Neural progenitor cell (in vitro differentiated cells): ENCODE measurements at regions not wholly inside any gene's neighbourhood (a gene's known extent, or its start where the extent isn't known, plus 50 kb on each side); places are given as distances from the start of the nearest gene placed in this dataset.

Experiments used
- CTCF ChIP-seq: fragments of 200-600 bp; sonication (generic); IDR thresholded peaks from 2 replicates; pipeline ENCODE4 v1.5.1; 2017; ENCODE audit warnings: antibody characterized with exemption, mild to moderate bottlenecking
- EZH2 ChIP-seq: fragments of 200-600 bp; sonication (generic); IDR thresholded peaks from 2 replicates; pipeline ENCODE4 v1.6.1; 2017; ENCODE audit warnings: antibody characterized with exemption, mild to moderate bottlenecking, moderate library complexity

DNA sequence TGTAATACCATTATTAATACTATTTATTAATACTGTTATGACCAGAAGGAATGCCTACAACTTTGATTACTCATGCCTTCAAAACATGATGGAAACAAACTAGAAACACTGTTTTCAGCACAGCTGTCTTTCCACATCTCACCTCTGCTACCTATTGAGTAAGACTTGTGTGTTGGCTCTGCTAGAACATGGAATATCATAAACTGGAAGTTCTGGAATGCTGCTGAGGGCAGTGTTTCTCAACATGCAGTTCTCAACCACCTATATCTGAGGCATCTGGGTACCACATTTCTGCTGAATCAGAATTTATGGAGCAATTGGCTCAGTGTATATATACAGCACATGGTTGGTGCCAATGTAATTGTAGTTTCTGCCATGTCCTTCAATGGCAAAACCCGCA is 392.1 kb downstream of the TUSC7 start:
- TF ChIP-seq CTCF (no peak), EZH2 (no peak)
